Neuron (in vitro differentiated cells): ENCODE measurements at regions not wholly inside any gene's neighbourhood (a gene's known extent, or its start where the extent isn't known, plus 50 kb on each side); places are given as distances from the start of the nearest gene placed in this dataset.
"Not testable (repeated sequence)": the region's sequence is repeated elsewhere in the genome, so short reads cannot be mapped to it uniquely, and the experiment has no call there.

Source experiments
- H2AFZ ChIP-seq: one replicate; pipeline ENCODE4 v1.6.1; 2013; ENCODE audit warnings: low read depth, mild to moderate bottlenecking, inconsistent platforms, low read length, moderate library complexity
- H3K27me3 ChIP-seq: one replicate; pipeline ENCODE4 v1.6.1; 2013; ENCODE audit warnings: low read length; ENCODE audit not compliant: insufficient read depth
- H3K36me3 ChIP-seq: one replicate; pipeline ENCODE4 v1.6.1; 2013; ENCODE audit warnings: low read length; ENCODE audit not compliant: insufficient read depth
- H3K4me1 ChIP-seq: one replicate; pipeline ENCODE4 v1.6.1; 2013; ENCODE audit warnings: low read length; ENCODE audit not compliant: insufficient read depth
- H3K4me3 ChIP-seq: 2 replicates; pipeline ENCODE4 v1.5.1; 2013; ENCODE audit warnings: mild to moderate bottlenecking, low read length, moderate library complexity
- H3K9me3 ChIP-seq: one replicate; pipeline ENCODE4 v1.6.1; 2013; ENCODE audit warnings: low read length

DNA sequence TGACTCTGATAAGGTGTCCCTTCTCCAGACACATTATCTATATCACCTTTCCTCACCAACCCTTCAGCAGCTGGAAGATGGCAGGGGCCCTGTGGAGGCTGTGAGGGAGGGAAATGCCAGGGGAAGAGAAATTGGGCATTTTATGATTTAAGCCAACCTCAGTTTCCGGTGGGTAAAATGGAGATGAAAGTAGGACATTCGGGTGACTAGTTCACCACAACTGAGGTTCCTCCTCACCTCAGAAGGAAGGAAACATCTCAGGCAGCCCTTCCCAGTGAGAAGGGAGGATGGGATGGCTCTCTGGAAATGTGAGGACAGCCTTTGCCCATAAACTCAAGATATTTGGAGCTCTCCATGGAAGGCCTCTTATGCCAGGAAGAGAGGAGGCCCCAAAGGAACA is 251.5 kb downstream of the MID1IP1 start:
- Histone ChIP-seq H3K9me3 (no peaks in the 10 kb centered on the region), H2AFZ (no peak overlapping the region), H3K36me3 (no peaks in the 10 kb centered on the region), H3K27me3 (no peaks in the 10 kb centered on the region), H3K4me1 (no peaks in the 10 kb centered on the region), H3K4me3 (no peak overlapping the region)

DNA sequence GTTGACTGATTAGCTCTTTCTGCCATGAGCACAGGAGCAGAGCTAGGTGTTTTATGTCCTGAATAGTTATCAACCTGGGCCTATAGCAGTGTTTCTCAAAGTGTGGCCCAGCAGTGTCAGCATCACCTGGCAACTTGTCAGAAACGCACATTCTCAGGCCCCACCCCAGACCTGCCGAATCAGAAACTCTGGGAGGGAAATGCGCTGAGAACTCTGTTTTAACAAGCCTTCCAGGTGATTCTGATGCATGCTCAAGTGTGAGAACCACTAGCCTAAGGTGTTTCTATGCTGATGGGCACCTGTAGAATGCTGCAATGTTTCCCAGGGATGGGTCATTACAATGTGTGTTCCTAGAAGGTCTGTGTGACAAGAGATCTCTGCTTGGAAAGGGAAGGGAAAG is 257.5 kb downstream of the MID1IP1 start:
- Histone ChIP-seq H3K4me1 (no peaks in the 10 kb centered on the region), H3K36me3 (no peaks in the 10 kb centered on the region), H3K9me3 (no peaks in the 10 kb centered on the region), H3K4me3 (no peak overlapping the region), H2AFZ (no peak overlapping the region), H3K27me3 (no peaks in the 10 kb centered on the region)

DNA sequence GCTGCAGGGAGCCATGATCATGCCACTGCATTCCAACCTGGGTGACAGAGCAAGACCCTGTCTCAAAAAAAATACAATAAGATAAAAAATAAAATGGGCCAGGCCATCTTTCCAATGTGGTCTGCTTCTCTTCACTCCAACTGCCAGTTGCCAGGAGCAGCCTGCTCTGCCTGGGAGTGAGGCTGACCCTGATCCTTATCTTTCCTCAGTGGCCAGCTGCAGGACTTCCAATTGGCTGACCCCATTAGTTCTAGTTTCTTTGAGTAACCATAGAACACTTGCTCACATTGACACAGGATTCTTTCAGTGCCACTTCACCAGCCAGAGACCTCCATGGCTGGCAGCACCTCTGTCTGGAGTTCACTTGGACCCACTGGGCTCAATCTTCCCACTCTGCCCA is 258.6 kb downstream of the MID1IP1 start:
- H2AFZ ChIP-seq, result no peak overlapping the region

DNA sequence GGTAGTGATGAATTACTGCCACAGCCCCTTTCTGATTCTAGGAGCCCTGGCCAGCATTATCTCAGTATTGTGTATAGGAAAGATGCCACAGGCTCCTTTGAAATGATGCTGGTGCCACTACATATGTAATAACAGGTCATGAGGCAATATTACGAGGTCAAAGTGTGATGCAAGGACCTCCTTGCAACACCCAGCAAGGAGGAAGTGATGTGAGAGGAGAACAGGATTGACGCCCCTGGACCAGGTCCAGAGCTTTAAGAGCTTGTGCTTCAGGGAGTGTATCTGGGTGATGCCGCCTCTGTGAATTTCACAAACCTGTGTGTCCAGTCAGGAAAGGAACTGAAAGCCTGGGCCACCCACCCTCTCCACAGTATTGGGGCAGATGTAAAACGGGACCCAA is 261.8 kb downstream of the MID1IP1 start:
- Histone ChIP-seq H3K4me3 (no peak overlapping the region), H3K9me3 (no peaks in the 10 kb centered on the region), H2AFZ (no peak overlapping the region), H3K27me3 (no peaks in the 10 kb centered on the region), H3K4me1 (no peaks in the 10 kb centered on the region), H3K36me3 (no peaks in the 10 kb centered on the region)

More for the DNA sequence above, 258.6 kb downstream of the MID1IP1 start:
- Histone ChIP-seq H3K4me1 (no peaks in the 10 kb centered on the region), H3K36me3 (no peaks in the 10 kb centered on the region), H3K9me3 (no peaks in the 10 kb centered on the region), H3K4me3 (no peak overlapping the region), H3K27me3 (no peaks in the 10 kb centered on the region)

DNA sequence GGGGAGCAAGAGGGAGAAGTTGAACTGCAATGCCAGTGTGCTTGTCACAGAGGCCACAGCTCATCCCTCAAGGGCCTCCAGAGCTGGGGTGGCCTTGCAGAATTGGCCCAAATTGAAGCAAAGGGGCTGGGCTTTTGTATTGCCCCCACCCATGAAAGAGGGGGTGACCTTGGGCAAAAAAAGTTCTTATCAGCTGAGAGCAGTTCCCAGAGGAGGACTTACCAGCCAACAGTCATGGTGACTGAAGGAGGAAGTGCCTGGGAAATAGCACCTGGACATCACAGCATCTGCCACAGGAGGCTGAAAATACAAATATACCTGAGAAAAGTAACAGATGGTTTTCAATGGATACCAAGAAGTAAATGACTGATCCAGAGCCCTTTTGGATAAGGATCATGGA is 262.4 kb downstream of the MID1IP1 start:
- Histone ChIP-seq H3K36me3 (no peaks in the 10 kb centered on the region), H3K4me3 (no peak overlapping the region)

DNA sequence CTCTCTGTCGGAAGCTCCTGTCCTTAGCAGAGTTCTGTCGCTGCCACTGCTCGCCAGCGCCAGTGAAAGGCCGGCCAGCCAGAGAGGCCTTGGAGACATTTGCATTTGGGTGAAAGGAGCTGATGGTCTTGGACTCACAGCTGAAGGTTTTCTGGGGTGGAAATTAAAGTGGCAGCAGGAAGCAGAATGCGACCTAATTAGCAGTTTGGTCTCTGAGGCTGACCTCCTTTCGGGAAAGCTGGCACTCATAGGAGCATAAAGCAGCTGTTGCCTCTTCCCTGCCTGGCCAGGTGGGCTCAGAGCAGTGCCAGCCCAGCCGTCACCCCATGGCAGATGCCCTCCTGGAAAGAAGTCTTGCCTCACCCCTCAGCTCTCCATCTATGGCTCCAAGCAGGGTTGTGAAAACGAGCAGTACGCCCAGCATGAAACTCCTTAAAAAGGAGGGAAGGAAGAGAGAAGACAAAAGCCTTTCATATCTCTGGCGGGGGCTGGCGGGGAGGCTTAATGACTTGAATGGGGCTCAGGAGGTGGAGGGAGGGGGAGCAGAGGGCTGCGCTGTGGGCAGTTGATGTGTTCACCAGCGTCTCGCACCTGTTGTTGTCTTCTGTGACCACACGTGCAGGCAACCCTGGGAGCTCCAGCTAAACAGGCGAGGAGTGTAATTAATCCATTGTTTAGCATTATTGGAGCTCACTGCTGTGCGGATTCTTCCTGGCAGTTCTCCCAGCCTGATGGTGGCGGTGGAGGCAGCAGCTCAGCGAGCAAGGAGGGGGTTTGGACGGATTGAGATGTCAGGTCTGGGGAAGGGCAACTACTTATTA is 264.0 kb downstream of the MID1IP1 start:
- H3K4me1 ChIP-seq, result no peaks in the 10 kb centered on the region
- H3K27me3 ChIP-seq, result no peaks in the 10 kb centered on the region
- H2AFZ ChIP-seq, result no peak overlapping the region
- no peaks in the 10 kb centered on the region for H3K36me3 ChIP-seq
- no peaks in the 10 kb centered on the region for H3K9me3 ChIP-seq
- no peak overlapping the region for H3K4me3 ChIP-seq

More for the DNA sequence above, 262.4 kb downstream of the MID1IP1 start:
- Histone ChIP-seq H3K27me3 (no peaks in the 10 kb centered on the region), H3K4me1 (no peaks in the 10 kb centered on the region), H3K9me3 (no peaks in the 10 kb centered on the region), H2AFZ (no peak overlapping the region)

DNA sequence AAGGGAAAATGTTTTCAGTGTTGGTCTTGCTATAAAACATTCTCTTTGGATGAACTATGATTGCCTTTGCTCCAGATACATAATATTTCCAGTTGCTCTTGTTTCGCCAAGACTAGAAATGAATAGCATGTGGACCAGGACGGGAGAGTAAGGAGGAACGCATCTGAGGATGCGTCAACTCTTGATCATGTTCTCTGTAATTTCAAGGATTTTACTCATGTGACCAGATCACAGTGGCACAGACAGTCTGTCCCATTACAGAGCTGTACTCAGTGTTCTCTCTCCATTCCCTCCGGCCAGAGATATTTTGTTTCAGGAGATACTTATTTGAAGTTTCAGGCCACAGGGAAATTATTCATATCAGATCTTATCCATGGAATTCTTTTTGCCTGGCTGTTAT is 266.6 kb downstream of the MID1IP1 start:
- Histone ChIP-seq H3K4me1 (no peaks in the 10 kb centered on the region), H3K36me3 (no peaks in the 10 kb centered on the region), H2AFZ (no peak overlapping the region), H3K27me3 (no peaks in the 10 kb centered on the region), H3K9me3 (no peaks in the 10 kb centered on the region), H3K4me3 (no peak overlapping the region)

DNA sequence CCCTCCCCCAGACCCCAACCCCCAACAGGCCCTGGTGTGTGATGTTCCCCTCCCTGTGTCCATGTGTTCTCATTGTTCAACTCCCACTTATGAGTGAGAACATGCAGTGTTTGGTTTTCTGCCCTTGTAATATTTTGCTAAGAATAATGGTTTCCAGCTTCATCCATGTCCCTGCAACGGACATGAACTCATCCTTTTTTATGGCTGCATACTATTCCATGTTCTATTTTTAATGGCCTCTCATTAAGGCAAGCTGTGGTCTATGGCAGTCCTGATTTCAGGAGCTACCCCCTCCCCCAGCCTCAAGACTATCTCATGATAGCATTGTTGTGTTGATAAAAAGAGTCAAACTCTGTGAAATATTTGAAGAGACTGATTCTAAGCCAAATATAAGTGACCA is 267.4 kb downstream of the MID1IP1 start:
- not testable (repeated sequence) for H2AFZ ChIP-seq, H3K27me3 ChIP-seq, H3K4me3 ChIP-seq, H3K9me3 ChIP-seq, H3K36me3 ChIP-seq, H3K4me1 ChIP-seq

DNA sequence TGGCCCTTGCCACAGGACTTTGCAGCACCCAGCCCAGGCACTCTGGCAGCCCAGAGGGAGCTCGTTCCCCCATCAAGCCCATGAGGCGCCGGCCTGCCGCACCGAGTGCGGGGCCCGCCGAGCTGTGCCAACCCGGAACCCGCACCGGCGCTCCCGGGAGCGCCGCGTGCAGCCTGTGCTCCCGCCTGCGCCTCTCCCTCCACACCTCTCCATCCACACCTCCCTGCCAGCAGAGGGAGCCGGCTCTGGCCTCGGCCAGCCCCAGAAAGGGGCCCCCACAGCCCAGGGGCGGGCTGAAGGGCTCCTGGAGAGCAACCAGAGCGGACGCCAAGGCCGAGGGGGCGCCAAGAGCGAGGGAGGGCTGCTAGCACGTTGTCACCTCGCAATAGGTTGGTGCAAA is 268.8 kb downstream of the MID1IP1 start:
- H3K27me3 ChIP-seq, result no peaks in the 10 kb centered on the region
- no peaks in the 10 kb centered on the region for H3K4me1 ChIP-seq
- H3K4me3 ChIP-seq, result no peak overlapping the region
- H3K9me3 ChIP-seq, result no peaks in the 10 kb centered on the region
- H2AFZ ChIP-seq, result no peak overlapping the region
- H3K36me3 ChIP-seq, result no peaks in the 10 kb centered on the region

DNA sequence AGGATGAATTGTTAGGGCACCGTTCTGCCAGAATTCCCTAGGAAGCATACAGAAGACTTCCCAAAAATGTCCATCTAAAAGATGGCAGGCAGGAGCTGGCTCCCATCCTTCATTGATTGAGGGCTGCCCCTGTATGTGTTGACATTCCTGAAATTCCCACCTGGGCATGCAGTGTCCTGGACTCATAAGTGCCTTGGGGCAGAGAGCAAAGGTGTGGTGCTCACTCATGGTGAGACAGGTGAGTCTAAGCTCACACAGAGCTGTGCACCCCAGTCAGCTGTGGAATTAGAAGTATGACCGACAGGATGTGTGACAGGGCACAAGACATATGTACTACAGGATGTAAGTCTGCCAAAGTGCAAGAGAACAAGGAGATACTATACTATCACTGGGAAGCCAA is 271.9 kb downstream of the MID1IP1 start:
- Histone ChIP-seq H3K9me3 (no peaks in the 10 kb centered on the region), H3K27me3 (no peaks in the 10 kb centered on the region), H3K36me3 (no peaks in the 10 kb centered on the region), H3K4me1 (no peaks in the 10 kb centered on the region), H3K4me3 (no peak overlapping the region), H2AFZ (no peak overlapping the region)

DNA sequence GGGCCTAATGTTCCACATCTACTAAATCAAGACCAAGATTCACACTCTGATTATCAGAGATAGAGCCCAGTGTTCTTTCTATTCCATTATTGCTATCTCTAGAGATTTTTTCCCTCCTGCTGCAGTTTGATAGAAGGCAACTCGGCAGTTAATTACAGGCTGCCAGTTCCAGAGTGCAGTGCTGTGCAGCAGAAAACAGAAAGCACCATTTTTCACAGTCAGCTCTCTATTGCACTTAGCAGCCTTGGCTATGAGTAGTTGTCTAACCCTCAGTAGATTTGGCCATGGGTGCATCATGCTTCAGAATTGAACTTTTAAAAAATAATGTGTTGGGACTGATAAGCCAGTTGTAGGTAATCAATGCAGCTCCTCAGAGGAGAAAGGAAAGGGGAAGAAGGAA is 295.3 kb downstream of the MID1IP1 start:
- Histone ChIP-seq H2AFZ (no peak overlapping the region), H3K4me3 (no peak overlapping the region), H3K9me3 (no peaks in the 10 kb centered on the region), H3K36me3 (no peaks in the 10 kb centered on the region), H3K27me3 (no peaks in the 10 kb centered on the region), H3K4me1 (no peaks in the 10 kb centered on the region)

DNA sequence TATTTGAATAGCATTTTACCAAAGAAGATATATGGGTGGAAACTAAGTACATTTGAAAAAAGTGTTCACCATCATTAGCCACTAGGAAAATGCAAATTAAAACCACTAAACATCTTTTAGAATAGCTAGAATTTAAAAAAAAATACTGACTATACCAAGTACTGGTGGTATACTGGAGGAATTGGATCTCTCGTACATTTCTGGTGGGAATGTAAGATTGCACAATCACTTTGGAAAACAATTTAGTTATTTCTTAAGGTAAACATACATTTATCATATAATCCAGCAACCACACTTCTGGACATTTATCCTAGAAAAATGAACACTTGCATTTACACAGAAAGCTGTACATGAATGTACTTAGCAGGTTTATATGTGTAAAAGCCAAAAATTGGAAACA is 303.5 kb downstream of the MID1IP1 start:
- Histone ChIP-seq H2AFZ (no peak overlapping the region), H3K4me1 (no peaks in the 10 kb centered on the region), H3K36me3 (no peaks in the 10 kb centered on the region), H3K27me3 (no peaks in the 10 kb centered on the region), H3K9me3 (no peaks in the 10 kb centered on the region), H3K4me3 (no peak overlapping the region)

DNA sequence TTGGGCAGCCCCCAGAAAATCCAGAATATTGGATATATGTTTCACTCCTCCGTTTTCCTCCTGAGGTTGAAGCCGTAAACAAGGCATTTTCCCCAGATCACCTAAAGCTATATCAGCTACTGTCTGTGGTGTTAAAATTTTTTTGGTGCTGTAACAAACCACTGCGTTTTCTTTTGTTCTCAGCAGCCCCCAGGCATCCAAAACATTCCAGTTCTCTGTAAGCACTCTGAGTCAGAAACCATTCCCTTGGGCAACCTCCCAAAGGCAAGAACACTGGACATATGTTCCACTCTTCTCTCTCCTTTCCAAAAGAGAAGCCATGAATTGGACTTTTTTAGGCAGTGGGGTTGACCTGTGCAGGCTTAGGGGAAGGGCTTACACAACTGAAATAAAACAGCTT is 310.9 kb downstream of the MID1IP1 start:
- Histone ChIP-seq H3K27me3 (no peaks in the 10 kb centered on the region), H3K9me3 (no peaks in the 10 kb centered on the region), H2AFZ (no peak overlapping the region), H3K4me1 (no peaks in the 10 kb centered on the region), H3K4me3 (no peak overlapping the region), H3K36me3 (no peaks in the 10 kb centered on the region)

DNA sequence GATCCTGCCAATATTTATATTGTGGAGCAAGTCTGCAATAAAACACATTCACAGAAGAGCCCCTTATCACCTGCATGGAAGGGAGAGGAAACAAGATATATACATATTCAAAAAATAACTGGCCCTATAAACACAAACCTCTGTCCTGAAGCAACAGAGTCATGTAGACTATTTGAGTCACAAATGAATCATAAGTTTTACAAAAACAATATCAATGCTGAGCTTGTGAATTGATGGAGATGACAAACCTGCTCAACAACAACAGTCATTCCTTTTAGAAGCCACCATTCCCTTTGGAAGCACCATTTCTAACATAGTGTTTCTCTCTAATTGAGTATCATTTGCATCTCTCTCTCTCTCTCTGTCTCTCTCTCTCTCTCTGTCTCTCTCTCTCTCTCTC is 313.9 kb downstream of the MID1IP1 start:
- no peaks in the 10 kb centered on the region for H3K27me3 ChIP-seq
- H3K4me3 ChIP-seq, result no peak overlapping the region
- H3K9me3 ChIP-seq, result no peaks in the 10 kb centered on the region
- no peak overlapping the region for H2AFZ ChIP-seq
- H3K36me3 ChIP-seq, result no peaks in the 10 kb centered on the region
- H3K4me1 ChIP-seq, result no peaks in the 10 kb centered on the region
